ENCODE measurements at regions not wholly inside any gene's neighbourhood (a gene's known extent, or its start where the extent isn't known, plus 50 kb on each side); places are given as distances from the start of the nearest gene placed in this dataset.
"Not testable (repeated sequence)": the region's sequence is repeated elsewhere in the genome, so short reads cannot be mapped to it uniquely, and the experiment has no call there.

- not testable (repeated sequence) for TF ChIP-seq POLR2A (IDR thresholded peaks at IDR 0.05; ENCODE audit: low read length); GATA1 (IDR thresholded peaks at IDR 0.05; ENCODE audit: low read depth, low read length)
Observed at GRCh38 chr16:29145086-29145485, 160.2 kb downstream of the LAT start.
